RWPE2 (cell line): ENCODE measurements at regions not wholly inside any gene's neighbourhood (a gene's known extent, or its start where the extent isn't known, plus 50 kb on each side); places are given as distances from the start of the nearest gene placed in this dataset.
"Not testable (repeated sequence)": the region's sequence is repeated elsewhere in the genome, so short reads cannot be mapped to it uniquely, and the experiment has no call there.

ENCODE experiments used
- ATAC-seq: fragments of 200-7000 bp; cut with Tn5 transposase; 3 replicates; pipeline ENCODE4 v1.9.1; 2021; ENCODE audit warnings: low read depth
- DNase-seq: peaks from one replicate; pipeline ENCODE4 v3.0.0-alpha.2; 2020; ENCODE audit warnings: low spot score
- H3K27ac ChIP-seq: fragments of 450-650 bp; 2 replicates; pipeline ENCODE4 v1.5.1; 2017; ENCODE audit warnings: mild to moderate bottlenecking; ENCODE audit not compliant: poor library complexity, severe bottlenecking
- H3K27me3 ChIP-seq: fragments of 250-450 bp; sonication (Bioruptor Pico); 2 replicates; pipeline ENCODE4 v1.5.1; 2021; ENCODE audit warnings: mild to moderate bottlenecking, moderate library complexity; ENCODE audit not compliant: insufficient read depth, poor library complexity, severe bottlenecking
- H3K36me3 ChIP-seq: fragments of 250-450 bp; sonication (Bioruptor Pico); 2 replicates; pipeline ENCODE4 v1.5.1; 2020; ENCODE audit warnings: low read depth, mild to moderate bottlenecking, moderate library complexity
- H3K4me1 ChIP-seq: fragments of 250-450 bp; sonication (Bioruptor Pico); 2 replicates; pipeline ENCODE4 v1.5.1; 2021; ENCODE audit warnings: mild to moderate bottlenecking, moderate library complexity; ENCODE audit not compliant: insufficient read depth, poor library complexity, severe bottlenecking
- H3K4me3 ChIP-seq: fragments of 250-450 bp; sonication (Bioruptor Pico); 2 replicates; pipeline ENCODE4 v1.5.1; 2021; ENCODE audit warnings: mild to moderate bottlenecking, moderate library complexity; ENCODE audit not compliant: severe bottlenecking
- H3K9me3 ChIP-seq: fragments of 250-450 bp; sonication (Bioruptor Pico); 2 replicates; pipeline ENCODE4 v1.5.1; 2021; ENCODE audit warnings: mild to moderate bottlenecking, moderate library complexity; ENCODE audit not compliant: severe bottlenecking
- TF ChIP-seq, protein P1 (sequence below): fragments of 450-650 bp; IDR thresholded peaks from one replicate; pipeline ENCODE4 v1.5.1; 2017; ENCODE audit warnings: mild to moderate bottlenecking, moderate library complexity; ENCODE audit not compliant: poor library complexity, severe bottlenecking

DNA sequence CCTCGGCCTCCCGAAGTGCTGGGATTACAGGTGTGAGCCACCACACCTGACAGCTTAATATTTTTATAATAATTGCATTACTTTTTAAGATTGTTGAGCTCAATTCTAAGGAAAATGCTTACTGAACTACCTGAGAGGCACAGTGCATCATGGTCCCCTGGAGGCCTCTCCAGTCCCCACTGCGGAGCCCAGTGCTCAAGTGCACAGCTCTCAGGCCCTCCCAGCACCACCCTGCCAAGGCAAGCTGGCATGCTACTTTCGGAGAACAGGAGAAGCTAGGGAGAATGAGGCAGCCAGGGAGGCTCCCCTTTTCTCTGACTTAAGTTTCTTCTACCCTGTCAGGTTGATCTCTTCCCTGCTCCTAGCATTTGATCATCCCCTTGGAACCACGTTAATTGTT, 64.2 kb upstream of the CECR2 start:
- TF ChIP-seq, protein P1, sequence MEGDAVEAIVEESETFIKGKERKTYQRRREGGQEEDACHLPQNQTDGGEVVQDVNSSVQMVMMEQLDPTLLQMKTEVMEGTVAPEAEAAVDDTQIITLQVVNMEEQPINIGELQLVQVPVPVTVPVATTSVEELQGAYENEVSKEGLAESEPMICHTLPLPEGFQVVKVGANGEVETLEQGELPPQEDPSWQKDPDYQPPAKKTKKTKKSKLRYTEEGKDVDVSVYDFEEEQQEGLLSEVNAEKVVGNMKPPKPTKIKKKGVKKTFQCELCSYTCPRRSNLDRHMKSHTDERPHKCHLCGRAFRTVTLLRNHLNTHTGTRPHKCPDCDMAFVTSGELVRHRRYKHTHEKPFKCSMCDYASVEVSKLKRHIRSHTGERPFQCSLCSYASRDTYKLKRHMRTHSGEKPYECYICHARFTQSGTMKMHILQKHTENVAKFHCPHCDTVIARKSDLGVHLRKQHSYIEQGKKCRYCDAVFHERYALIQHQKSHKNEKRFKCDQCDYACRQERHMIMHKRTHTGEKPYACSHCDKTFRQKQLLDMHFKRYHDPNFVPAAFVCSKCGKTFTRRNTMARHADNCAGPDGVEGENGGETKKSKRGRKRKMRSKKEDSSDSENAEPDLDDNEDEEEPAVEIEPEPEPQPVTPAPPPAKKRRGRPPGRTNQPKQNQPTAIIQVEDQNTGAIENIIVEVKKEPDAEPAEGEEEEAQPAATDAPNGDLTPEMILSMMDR = no peak
- ATAC-seq = no peak
- Histone ChIP-seq H3K9me3 (no peaks in the 10 kb centered on the region), H3K4me3 (no peak overlapping the region), H3K27ac (no peak overlapping the region), H3K27me3 (no peaks in the 10 kb centered on the region), H3K36me3 (no peaks in the 10 kb centered on the region), H3K4me1 (no peaks in the 10 kb centered on the region)
- no peak for DNase-seq

- H3K9me3 ChIP-seq = no peaks in the 10 kb centered on the region
- no peaks in the 10 kb centered on the region for H3K4me1 ChIP-seq
- no peak overlapping the region for H3K27ac ChIP-seq
- no peak overlapping the region for H3K4me3 ChIP-seq
- DNase-seq (no peak), ATAC-seq (no peak)
- TF ChIP-seq, protein P1 = no peak
- H3K36me3 ChIP-seq = no peaks in the 10 kb centered on the region
- H3K27me3 ChIP-seq = no peaks in the 10 kb centered on the region
These were observed 65.2 kb upstream of the CECR2 start for GRCh38 chr22:17303840-17304779.

DNA sequence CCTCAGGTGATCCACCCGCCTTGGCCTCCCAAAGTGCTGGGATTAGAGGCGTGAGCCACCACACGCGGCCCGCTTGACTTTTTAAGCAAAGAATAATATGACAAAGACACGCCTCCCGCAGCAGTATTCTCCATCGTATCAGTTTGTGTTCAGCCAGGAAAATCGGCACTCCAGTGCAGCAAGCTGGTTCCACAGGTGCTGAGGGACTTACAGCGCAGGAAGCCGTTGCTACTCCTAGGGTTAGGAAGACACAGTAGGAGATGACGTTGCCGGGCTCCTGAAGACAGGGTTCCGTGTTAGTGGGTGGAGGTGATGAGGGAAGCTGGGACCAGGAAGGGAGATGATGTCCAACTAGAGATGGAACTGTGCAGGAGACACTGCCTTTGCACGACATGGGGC, 65.8 kb upstream of the CECR2 start:
- no peaks in the 10 kb centered on the region for H3K36me3 ChIP-seq
- H3K4me3 ChIP-seq = no peak overlapping the region
- no peak for ATAC-seq
- no peaks in the 10 kb centered on the region for H3K9me3 ChIP-seq
- H3K27ac ChIP-seq = no peak overlapping the region
- no peaks in the 10 kb centered on the region for H3K4me1 ChIP-seq
- TF ChIP-seq, protein P1 = no peak
- no peak for DNase-seq
- H3K27me3 ChIP-seq = no peaks in the 10 kb centered on the region

- H3K27ac ChIP-seq = no peak overlapping the region
- H3K4me3 ChIP-seq = no peak overlapping the region
- ATAC-seq = no peak
- no peaks in the 10 kb centered on the region for H3K27me3 ChIP-seq
- no peaks in the 10 kb centered on the region for H3K36me3 ChIP-seq
- no peaks in the 10 kb centered on the region for H3K9me3 ChIP-seq
- no peaks in the 10 kb centered on the region for H3K4me1 ChIP-seq
- TF ChIP-seq, protein P1 = no peak
- no peak for DNase-seq
These were observed 66.6 kb upstream of the CECR2 start for GRCh38 chr22:17302616-17303015.

GRCh38 chr22:17300926-17301325, 68.3 kb upstream of the CECR2 start:
- DNase-seq (no peak), ATAC-seq (no peak)
- TF ChIP-seq, protein P1 = no peak
- H3K27me3 ChIP-seq = no peaks in the 10 kb centered on the region
- H3K27ac ChIP-seq = no peak overlapping the region
- H3K4me3 ChIP-seq = no peak overlapping the region
- no peaks in the 10 kb centered on the region for H3K9me3 ChIP-seq
- H3K4me1 ChIP-seq = no peaks in the 10 kb centered on the region
- H3K36me3 ChIP-seq = no peaks in the 10 kb centered on the region

- H3K9me3 ChIP-seq, H3K4me1 ChIP-seq, H3K27ac ChIP-seq, DNase-seq, H3K36me3 ChIP-seq, H3K27me3 ChIP-seq, H3K4me3 ChIP-seq, ATAC-seq: not testable (repeated sequence)
These were observed 70.3 kb upstream of the CECR2 start for GRCh38 chr22:17298805-17299502.
